Smooth muscle cell (in vitro differentiated cells): ENCODE measurements at regions not wholly inside any gene's neighbourhood (a gene's known extent, or its start where the extent isn't known, plus 50 kb on each side); places are given as distances from the start of the nearest gene placed in this dataset.
"Not testable (repeated sequence)": the region's sequence is repeated elsewhere in the genome, so short reads cannot be mapped to it uniquely, and the experiment has no call there.

Experiments
- DNase-seq: peaks from one replicate; lab custom pipeline; 2025; ENCODE audit not compliant: unreplicated experiment; lab: John Stamatoyannopoulos, UW
- H2AFZ ChIP-seq: fragments of 200-600 bp; sonication (generic); 2 replicates; pipeline ENCODE4 v1.6.0; 2016; ENCODE audit warnings: antibody characterized with exemption, low read depth, mild to moderate bottlenecking
- H3F3A ChIP-seq: fragments of 200-600 bp; sonication (generic); 2 replicates; pipeline ENCODE4 v1.6.0; 2017; ENCODE audit warnings: antibody characterized with exemption, low read depth
- H3K27ac ChIP-seq: fragments of 200-600 bp; sonication (generic); 2 replicates; pipeline ENCODE4 v1.5.1; 2016; ENCODE audit warnings: low read depth, mild to moderate bottlenecking
- H3K27me3 ChIP-seq: fragments of 200-600 bp; sonication (generic); 2 replicates; pipeline ENCODE4 v1.6.1; 2016; ENCODE audit warnings: low read depth, mild to moderate bottlenecking
- H3K36me3 ChIP-seq: fragments of 200-600 bp; sonication (generic); 2 replicates; pipeline ENCODE4 v1.5.1; 2016; ENCODE audit warnings: low read depth
- H3K4me1 ChIP-seq: fragments of 200-600 bp; sonication (generic); 2 replicates; pipeline ENCODE4 v1.5.1; 2016; ENCODE audit warnings: low read depth
- H3K4me2 ChIP-seq: fragments of 200-600 bp; sonication (generic); 2 replicates; pipeline ENCODE4 v1.6.0; 2016; ENCODE audit warnings: mild to moderate bottlenecking
- H3K4me3 ChIP-seq: fragments of 200-600 bp; sonication (generic); 2 replicates; pipeline ENCODE4 v1.5.1; 2016; ENCODE audit warnings: mild to moderate bottlenecking
- H3K79me2 ChIP-seq: fragments of 200-600 bp; sonication (generic); 2 replicates; pipeline ENCODE4 v1.6.0; 2016; ENCODE audit warnings: low read depth, mild to moderate bottlenecking
- H3K9ac ChIP-seq: fragments of 200-600 bp; sonication (generic); 2 replicates; pipeline ENCODE4 v1.6.0; 2016; ENCODE audit warnings: low read depth
- H3K9me3 ChIP-seq: fragments of 200-600 bp; sonication (generic); replicated peaks from 2 replicates; pipeline ENCODE4 v1.5.1; 2016; ENCODE audit warnings: low read depth
- H4K20me1 ChIP-seq: fragments of 200-600 bp; sonication (generic); 2 replicates; pipeline ENCODE4 v1.6.0; 2016; ENCODE audit warnings: low read depth
- WGBS: methylation state at CpG from one replicate; pipeline ENCODE4 v1.1.7; 2016; ENCODE audit warnings: low lambda C conversion rate; 5-methylcytosine and 5-hydroxymethylcytosine counted together
- TF ChIP-seq, protein P1 (sequence below): fragments of 200-600 bp; sonication (generic); IDR thresholded peaks from 2 replicates; pipeline ENCODE4 v1.5.1; 2017; ENCODE audit warnings: borderline replicate concordance, mild to moderate bottlenecking, antibody characterized with exemption; ENCODE audit not compliant: insufficient read depth, poor library complexity, severe bottlenecking

DNA sequence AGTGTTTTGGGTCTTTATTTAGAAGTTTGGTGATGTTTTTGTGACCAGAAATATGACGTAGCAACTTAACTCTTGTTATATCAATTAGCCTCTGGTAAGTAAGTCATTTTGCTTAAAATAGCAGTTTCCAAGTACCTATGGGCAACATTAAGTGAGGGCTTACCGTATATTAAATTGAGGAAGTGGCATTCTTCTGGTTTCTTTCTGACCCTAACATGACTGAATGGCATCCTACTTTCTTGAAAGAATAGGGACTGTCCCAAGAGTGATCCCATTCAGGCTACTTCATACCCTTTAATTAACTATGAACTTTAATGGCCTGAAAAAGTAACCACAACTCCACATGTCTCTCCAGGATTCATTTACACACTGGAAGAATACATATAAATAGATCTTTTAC, 106.6 kb downstream of the MZT1 start:
- WGBS = 77% methylated on average over 2 of the region's 2 CpGs
- H3K9me3 ChIP-seq = no peaks in the 10 kb centered on the region
- H3K4me2 ChIP-seq = no peak overlapping the region
- H3K27me3 ChIP-seq = no peaks in the 10 kb centered on the region
- H3K27ac ChIP-seq = no peak overlapping the region
- H3K36me3 ChIP-seq = no peaks in the 10 kb centered on the region
- H3K4me1 ChIP-seq = no peaks in the 10 kb centered on the region
- no peaks in the 10 kb centered on the region for H3F3A ChIP-seq
- no peak overlapping the region for H2AFZ ChIP-seq
- TF ChIP-seq, protein P1, sequence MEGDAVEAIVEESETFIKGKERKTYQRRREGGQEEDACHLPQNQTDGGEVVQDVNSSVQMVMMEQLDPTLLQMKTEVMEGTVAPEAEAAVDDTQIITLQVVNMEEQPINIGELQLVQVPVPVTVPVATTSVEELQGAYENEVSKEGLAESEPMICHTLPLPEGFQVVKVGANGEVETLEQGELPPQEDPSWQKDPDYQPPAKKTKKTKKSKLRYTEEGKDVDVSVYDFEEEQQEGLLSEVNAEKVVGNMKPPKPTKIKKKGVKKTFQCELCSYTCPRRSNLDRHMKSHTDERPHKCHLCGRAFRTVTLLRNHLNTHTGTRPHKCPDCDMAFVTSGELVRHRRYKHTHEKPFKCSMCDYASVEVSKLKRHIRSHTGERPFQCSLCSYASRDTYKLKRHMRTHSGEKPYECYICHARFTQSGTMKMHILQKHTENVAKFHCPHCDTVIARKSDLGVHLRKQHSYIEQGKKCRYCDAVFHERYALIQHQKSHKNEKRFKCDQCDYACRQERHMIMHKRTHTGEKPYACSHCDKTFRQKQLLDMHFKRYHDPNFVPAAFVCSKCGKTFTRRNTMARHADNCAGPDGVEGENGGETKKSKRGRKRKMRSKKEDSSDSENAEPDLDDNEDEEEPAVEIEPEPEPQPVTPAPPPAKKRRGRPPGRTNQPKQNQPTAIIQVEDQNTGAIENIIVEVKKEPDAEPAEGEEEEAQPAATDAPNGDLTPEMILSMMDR = no peak
- H3K79me2 ChIP-seq = no peaks in the 10 kb centered on the region
- H3K4me3 ChIP-seq = no peak overlapping the region
- H4K20me1 ChIP-seq = no peaks in the 10 kb centered on the region
- no peak overlapping the region for H3K9ac ChIP-seq
- no peak for DNase-seq

DNA sequence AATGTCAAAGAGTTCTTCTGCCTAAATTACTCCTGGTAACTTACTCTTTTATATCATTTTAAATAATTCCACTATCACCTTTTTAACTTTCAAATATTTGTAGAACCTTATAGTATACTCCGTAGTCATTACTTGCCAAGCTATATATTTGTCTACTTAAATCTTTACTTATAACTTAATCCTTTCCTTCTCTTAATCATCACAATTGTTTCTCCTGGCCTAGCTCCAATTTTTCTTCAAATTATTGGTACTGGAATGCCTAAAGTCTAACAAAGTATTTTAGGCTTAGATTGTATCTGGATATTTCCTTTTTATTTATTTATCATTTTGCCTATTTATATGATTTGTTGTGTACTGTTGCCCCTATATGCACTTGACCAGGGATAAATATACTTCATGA, 109.5 kb downstream of the MZT1 start:
- TF ChIP-seq, protein P1 = no peak
- no peak overlapping the region for H2AFZ ChIP-seq
- no peak overlapping the region for H3K4me3 ChIP-seq
- no peaks in the 10 kb centered on the region for H3K36me3 ChIP-seq
- no peaks in the 10 kb centered on the region for H3K4me1 ChIP-seq
- no peak for DNase-seq
- no peaks in the 10 kb centered on the region for H3F3A ChIP-seq
- H4K20me1 ChIP-seq = no peaks in the 10 kb centered on the region
- H3K27ac ChIP-seq = no peak overlapping the region
- H3K9ac ChIP-seq = no peak overlapping the region
- no peaks in the 10 kb centered on the region for H3K79me2 ChIP-seq
- no peak overlapping the region for H3K4me2 ChIP-seq
- no peaks in the 10 kb centered on the region for H3K9me3 ChIP-seq
- H3K27me3 ChIP-seq = no peaks in the 10 kb centered on the region
- 97% methylated on average over 1 of the region's 1 CpG for WGBS

DNA sequence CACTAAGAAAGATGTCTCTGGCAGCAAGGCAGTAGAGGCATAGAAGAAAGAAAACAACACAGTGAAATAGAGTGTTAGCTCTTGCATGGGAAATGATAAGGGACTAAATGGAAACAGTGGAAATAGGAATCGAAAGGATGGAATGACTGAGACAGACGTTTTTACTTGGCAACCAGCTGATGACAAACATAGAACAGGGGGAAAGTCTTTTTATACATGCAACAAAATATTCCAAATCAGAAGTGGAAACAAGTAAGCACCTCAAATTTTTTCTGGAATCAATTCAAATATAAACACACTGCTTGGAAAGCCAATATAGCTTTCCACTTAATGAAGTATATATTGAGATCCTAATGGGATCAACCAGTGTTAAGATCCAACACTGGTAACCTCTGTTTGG, 110.2 kb downstream of the MZT1 start:
- H4K20me1 ChIP-seq = no peaks in the 10 kb centered on the region
- H3K9me3 ChIP-seq = no peaks in the 10 kb centered on the region
- H2AFZ ChIP-seq = no peak overlapping the region
- H3K27ac ChIP-seq = no peak overlapping the region
- no peaks in the 10 kb centered on the region for H3K27me3 ChIP-seq
- no peaks in the 10 kb centered on the region for H3K36me3 ChIP-seq
- H3F3A ChIP-seq = no peaks in the 10 kb centered on the region
- WGBS = 90% methylated on average over 2 of the region's 2 CpGs
- H3K79me2 ChIP-seq = no peaks in the 10 kb centered on the region
- H3K4me2 ChIP-seq = no peak overlapping the region
- no peak overlapping the region for H3K9ac ChIP-seq
- TF ChIP-seq, protein P1 = no peak
- H3K4me1 ChIP-seq = no peaks in the 10 kb centered on the region
- DNase-seq = no peak
- no peak overlapping the region for H3K4me3 ChIP-seq

DNA sequence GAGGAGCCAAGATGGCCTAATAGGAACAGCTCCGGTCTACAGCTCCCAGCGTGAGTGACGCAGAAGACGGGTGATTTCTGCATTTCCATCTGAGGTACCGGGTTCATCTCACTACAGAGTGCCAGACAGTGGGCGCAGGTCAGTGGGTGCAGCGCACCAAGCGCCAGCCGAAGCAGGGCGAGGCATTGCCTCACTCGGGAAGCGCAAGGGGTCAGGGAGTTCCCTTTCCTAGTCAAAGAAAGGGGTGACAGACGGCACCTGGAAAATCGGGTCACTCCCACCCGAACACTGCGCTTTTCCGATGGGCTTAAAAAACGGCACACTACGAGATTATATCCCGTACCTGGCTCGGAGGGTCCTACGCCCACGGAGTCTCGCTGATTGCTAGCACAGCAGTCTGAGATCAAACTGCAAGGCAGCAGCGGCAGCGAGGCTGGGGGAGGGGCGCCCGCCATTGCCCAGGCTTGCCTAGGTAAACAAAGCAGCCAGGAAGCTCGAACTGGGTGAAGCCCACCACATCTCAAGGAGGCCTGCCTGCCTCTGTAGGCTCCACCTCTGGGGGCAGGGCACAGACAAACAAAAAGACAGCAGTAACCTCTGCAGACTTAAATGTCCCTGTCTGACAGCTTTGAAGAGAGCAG, 117.1 kb downstream of the MZT1 start:
- H3K27me3 ChIP-seq, H3K4me2 ChIP-seq, H3K4me1 ChIP-seq, H3F3A ChIP-seq, H4K20me1 ChIP-seq, H2AFZ ChIP-seq, H3K27ac ChIP-seq, H3K9ac ChIP-seq, H3K36me3 ChIP-seq, H3K4me3 ChIP-seq, DNase-seq, H3K9me3 ChIP-seq, H3K79me2 ChIP-seq: not testable (repeated sequence)
- WGBS = 85% methylated on average over 29 of the region's 29 CpGs
